ENCODE measurements at regions not wholly inside any gene's neighbourhood (a gene's known extent, or its start where the extent isn't known, plus 50 kb on each side); places are given as distances from the start of the nearest gene placed in this dataset.

DNA sequence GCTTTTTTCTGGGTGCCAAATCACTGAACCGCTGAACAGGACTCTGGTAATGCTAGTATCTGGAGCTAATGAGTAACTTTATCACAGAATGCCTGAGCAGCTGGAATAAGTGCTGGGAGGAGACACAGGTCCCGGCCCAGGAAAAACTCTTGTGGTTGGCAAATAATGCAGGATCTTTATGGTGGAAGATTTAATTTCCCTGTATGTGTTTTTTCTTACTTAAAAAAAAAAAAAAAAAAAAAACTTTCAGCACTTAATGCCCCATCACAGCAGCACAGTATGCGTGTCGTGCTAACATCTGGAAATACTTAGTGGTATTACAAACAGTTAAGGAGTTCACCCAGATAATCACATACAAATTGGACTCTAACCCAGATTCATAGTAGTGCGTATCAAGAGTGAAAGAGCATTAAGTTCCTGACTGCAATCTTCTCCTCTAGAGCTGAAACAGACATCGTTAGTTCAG lies 220.7 kb downstream of the TOMM20 start:
- WGBS, 2 donors (ENCODE audit: low coverage in 1 of 2), result 40 to 50% methylated on average over 2 to 6 of the region's 6 CpGs
- H3K4me3 ChIP-seq, result no peak overlapping the region
- no peak for DNase-seq
- in situ Hi-C loops (cut with MboI; ENCODE audit: low pct_ligation_motif_present in 1 of 4, low pct_unique_long_range_greater_than_20kb in 1 of 4, low sequenced_read_pairs in 3 of 4), result no loop called here
- H3K36me3 ChIP-seq, result no peaks in the 10 kb centered on the region
- H3K4me1 ChIP-seq, result peaks cover 13 to 26% (median 21%) of the 10 kb centered on the region in 4 donors
- TF ChIP-seq POLR2AphosphoS5 (IDR thresholded peaks at IDR 0.05) (no peak), POLR2A (IDR thresholded peaks at IDR 0.05) (no peak), EP300 (IDR thresholded peaks at IDR 0.05; ENCODE audit: low read depth) (no peak)
- TF ChIP-seq, protein P1, sequence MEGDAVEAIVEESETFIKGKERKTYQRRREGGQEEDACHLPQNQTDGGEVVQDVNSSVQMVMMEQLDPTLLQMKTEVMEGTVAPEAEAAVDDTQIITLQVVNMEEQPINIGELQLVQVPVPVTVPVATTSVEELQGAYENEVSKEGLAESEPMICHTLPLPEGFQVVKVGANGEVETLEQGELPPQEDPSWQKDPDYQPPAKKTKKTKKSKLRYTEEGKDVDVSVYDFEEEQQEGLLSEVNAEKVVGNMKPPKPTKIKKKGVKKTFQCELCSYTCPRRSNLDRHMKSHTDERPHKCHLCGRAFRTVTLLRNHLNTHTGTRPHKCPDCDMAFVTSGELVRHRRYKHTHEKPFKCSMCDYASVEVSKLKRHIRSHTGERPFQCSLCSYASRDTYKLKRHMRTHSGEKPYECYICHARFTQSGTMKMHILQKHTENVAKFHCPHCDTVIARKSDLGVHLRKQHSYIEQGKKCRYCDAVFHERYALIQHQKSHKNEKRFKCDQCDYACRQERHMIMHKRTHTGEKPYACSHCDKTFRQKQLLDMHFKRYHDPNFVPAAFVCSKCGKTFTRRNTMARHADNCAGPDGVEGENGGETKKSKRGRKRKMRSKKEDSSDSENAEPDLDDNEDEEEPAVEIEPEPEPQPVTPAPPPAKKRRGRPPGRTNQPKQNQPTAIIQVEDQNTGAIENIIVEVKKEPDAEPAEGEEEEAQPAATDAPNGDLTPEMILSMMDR (IDR thresholded peaks at IDR 0.05), result no peak
- peak overlapping the region; percentile 65 to 79 (median 70) for H3K27ac ChIP-seq
- intact Hi-C loops (cut with DNase I; ENCODE audit: low total_unique reads), result no loop called here
- H3K9me3 ChIP-seq, result no peaks in the 10 kb centered on the region
- no peaks in the 10 kb centered on the region for H3K27me3 ChIP-seq

DNA sequence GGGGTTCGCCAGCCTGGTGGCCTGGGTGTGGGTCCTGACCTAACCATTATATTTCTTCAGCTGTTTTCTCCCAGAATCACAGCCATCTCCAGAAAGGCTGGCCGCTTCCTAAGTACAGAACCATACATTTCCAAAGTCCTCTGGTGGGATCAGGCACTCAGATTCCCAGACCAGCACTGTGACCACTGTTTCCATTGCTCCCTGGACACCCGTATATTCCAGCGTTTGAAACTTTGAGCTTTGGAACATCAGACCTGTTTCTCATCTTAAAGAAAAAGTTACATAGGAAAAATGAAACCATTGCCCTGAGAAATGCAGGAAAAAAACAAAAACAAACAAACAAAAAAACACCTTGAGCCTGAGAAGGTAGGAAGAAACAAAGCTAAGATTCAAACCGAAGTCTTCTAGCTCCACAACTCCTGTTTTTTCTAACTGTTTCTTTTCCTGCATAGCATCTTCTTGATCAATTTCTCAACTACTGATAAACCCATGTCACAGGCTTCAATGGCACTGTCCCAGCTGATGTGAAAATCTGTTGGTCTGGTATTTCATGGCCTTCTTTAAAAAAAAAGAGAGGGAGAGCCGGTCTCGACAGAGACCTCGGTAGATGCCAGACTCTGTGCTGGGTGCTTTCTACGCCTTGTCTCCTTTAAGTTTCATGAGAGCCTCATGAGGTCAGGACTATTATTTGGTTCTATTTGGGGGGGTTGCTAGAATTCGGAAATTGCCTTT lies 221.3 kb downstream of the TOMM20 start:
- Histone ChIP-seq H3K27ac (peak overlapping the region; percentile 59 to 79 (median 68)), H3K36me3 (no peaks in the 10 kb centered on the region), H3K4me3 (no peak overlapping the region), H3K4me1 (peaks cover 8 to 26% (median 19%) of the 10 kb centered on the region in 4 donors), H3K9me3 (no peaks in the 10 kb centered on the region), H3K27me3 (no peaks in the 10 kb centered on the region)
- TF ChIP-seq EP300 (IDR thresholded peaks at IDR 0.05; ENCODE audit: low read depth), result no peak
- TF ChIP-seq POLR2AphosphoS5 (IDR thresholded peaks at IDR 0.05), result no peak
- TF ChIP-seq POLR2A (IDR thresholded peaks at IDR 0.05), result no peak
- TF ChIP-seq, protein P1 (IDR thresholded peaks at IDR 0.05), result no peak
- in situ Hi-C loops (cut with MboI; ENCODE audit: low pct_ligation_motif_present in 1 of 4, low pct_unique_long_range_greater_than_20kb in 1 of 4, low sequenced_read_pairs in 3 of 4) (no loop called here), intact Hi-C loops (cut with DNase I; ENCODE audit: low total_unique reads) (no loop called here)
- DNase-seq, result no peak
- WGBS, 2 donors (ENCODE audit: low coverage in 1 of 2), result 57% methylated on average over 3 to 10 of the region's 10 CpGs

DNA sequence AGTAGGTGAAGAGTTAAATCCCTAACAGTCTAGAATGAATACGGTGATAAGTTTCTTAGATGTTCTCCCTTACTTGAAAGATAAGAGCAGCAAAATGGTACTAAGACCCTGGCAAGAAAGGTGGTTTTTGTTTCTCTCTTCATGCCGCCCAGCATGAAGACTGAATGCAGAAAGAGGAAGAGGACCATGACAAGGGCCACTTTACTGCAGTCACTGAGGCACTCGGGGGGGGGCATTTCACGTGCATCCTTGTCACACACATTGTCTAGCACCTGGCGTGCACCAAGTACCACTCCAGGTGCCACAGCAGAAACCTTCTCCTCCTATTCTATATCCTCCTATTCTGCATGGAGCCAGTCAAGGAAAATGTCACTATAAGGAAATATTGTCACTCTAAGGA lies 222.0 kb downstream of the TOMM20 start:
- H3K4me1 ChIP-seq, result peaks cover 8 to 26% (median 19%) of the 10 kb centered on the region in 4 donors
- no peak for DNase-seq
- no peaks in the 10 kb centered on the region for H3K27me3 ChIP-seq
- in situ Hi-C loops (cut with MboI; ENCODE audit: low pct_ligation_motif_present in 1 of 4, low pct_unique_long_range_greater_than_20kb in 1 of 4, low sequenced_read_pairs in 3 of 4) (no loop called here), intact Hi-C loops (cut with DNase I; ENCODE audit: low total_unique reads) (no loop called here)
- H3K36me3 ChIP-seq, result no peaks in the 10 kb centered on the region
- no peaks in the 10 kb centered on the region for H3K9me3 ChIP-seq
- WGBS, 2 donors (ENCODE audit: low coverage in 1 of 2), result 92 to 100% methylated on average over 2 to 5 of the region's 5 CpGs
- TF ChIP-seq, protein P1 (IDR thresholded peaks at IDR 0.05), result no peak
- TF ChIP-seq POLR2AphosphoS5 (IDR thresholded peaks at IDR 0.05) (no peak), POLR2A (IDR thresholded peaks at IDR 0.05) (no peak), EP300 (IDR thresholded peaks at IDR 0.05; ENCODE audit: low read depth) (no peak)
- H3K4me3 ChIP-seq, result no peak overlapping the region
- no peak overlapping the region for H3K27ac ChIP-seq

DNA sequence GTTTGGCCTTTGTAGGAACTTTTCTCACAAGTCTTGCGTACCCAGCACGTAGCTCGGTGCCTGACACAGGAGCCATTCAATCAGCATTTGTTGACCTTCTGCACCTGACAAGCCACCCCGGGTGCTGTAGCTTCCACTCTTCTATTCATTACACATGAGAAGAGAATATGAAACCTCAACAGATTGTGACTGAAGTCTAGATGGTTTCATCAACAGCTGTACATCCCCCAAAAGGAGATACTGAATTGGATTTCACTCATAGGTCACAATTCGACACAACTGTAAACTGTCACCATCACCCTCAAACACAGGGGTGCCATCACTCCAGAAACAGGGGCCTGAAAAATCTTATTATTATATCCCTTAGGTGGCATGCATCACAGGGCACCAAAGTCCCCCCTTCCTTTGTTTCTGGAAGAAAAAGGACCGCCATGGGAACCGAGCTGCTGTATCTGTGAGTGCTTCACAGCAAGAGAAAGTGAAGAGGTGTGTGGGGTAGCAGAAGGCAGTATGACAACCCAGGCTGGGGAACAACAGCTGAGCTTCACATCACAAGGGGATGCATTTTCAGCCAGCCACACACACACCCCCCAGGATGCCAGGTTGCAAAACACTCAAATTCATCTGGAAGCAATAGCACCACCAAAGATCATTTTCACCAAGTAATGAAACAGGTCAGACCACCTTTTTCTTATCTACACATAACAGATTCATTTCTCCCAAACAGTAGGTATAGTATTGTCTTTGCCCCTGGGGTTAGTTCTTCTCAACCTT lies 225.7 kb downstream of the TOMM20 start:
- TF ChIP-seq EP300 (IDR thresholded peaks at IDR 0.05; ENCODE audit: low read depth), result no peak
- no peak for TF ChIP-seq POLR2A (IDR thresholded peaks at IDR 0.05)
- no peak for TF ChIP-seq POLR2AphosphoS5 (IDR thresholded peaks at IDR 0.05)
- TF ChIP-seq, protein P1 (IDR thresholded peaks at IDR 0.05), result no peak
- in situ Hi-C loops (cut with MboI; ENCODE audit: low pct_ligation_motif_present in 1 of 4, low pct_unique_long_range_greater_than_20kb in 1 of 4, low sequenced_read_pairs in 3 of 4), result no loop called here
- DNase-seq, result no peak
- Histone ChIP-seq H3K27me3 (no peaks in the 10 kb centered on the region), H3K9me3 (no peaks in the 10 kb centered on the region), H3K4me3 (no peak overlapping the region), H3K27ac (no peak overlapping the region), H3K36me3 (no peaks in the 10 kb centered on the region), H3K4me1 (peaks cover 3 to 21% (median 20%) of the 10 kb centered on the region in 4 donors)
- intact Hi-C loops (cut with DNase I; ENCODE audit: low total_unique reads), result no loop called here
- 60 to 91% methylated on average over 1 to 7 of the region's 7 CpGs for WGBS, 2 donors (ENCODE audit: low coverage in 1 of 2)

All from transverse colon (tissue), 4 donors.